Coronary artery (tissue), 2 donors: ENCODE measurements at regions not wholly inside any gene's neighbourhood (a gene's known extent, or its start where the extent isn't known, plus 50 kb on each side); places are given as distances from the start of the nearest gene placed in this dataset.

Source experiments
- DNase-seq: peaks from one replicate; pipeline ENCODE4 v3.0.0-alpha.2; 2017; ENCODE audit warnings: low spot score
- H3K27ac ChIP-seq, 2 donors: fragments of 200-600 bp; sonication (generic); one replicate each; pipeline ENCODE4 v1.5.1; 2016 to 2019
- H3K4me3 ChIP-seq: fragments of 200-600 bp; sonication (generic); 2 replicates; pipeline ENCODE4 v1.5.1; 2016; ENCODE audit warnings: mild to moderate bottlenecking, moderate library complexity
- CTCF ChIP-seq: fragments of 200-600 bp; sonication (generic); IDR thresholded peaks from one replicate; pipeline ENCODE4 v1.5.1; 2019; ENCODE audit warnings: antibody characterized with exemption

GRCh38 chr11:30724274-30724673 is 138.1 kb upstream of the MPPED2 start:
- Histone ChIP-seq H3K4me3 (no peak overlapping the region), H3K27ac (no peak overlapping the region)
- no peak for TF ChIP-seq CTCF
- DNase-seq, result no peak

- DNase-seq, result no peak
- no peak for TF ChIP-seq CTCF
- Histone ChIP-seq H3K4me3 (no peak overlapping the region), H3K27ac (no peak overlapping the region)
These were observed 133.2 kb upstream of the MPPED2 start for GRCh38 chr11:30719371-30719770.

GRCh38 chr11:30717641-30718040 is 131.5 kb upstream of the MPPED2 start:
- Histone ChIP-seq H3K4me3 (no peak overlapping the region), H3K27ac (no peak overlapping the region)
- no peak for TF ChIP-seq CTCF
- no peak for DNase-seq

GRCh38 chr11:30717009-30717408 is 130.9 kb upstream of the MPPED2 start:
- DNase-seq, result no peak
- Histone ChIP-seq H3K4me3 (no peak overlapping the region), H3K27ac (no peak overlapping the region)
- TF ChIP-seq CTCF, result no peak

- H3K27ac ChIP-seq, result no peak overlapping the region
These were observed 126.6 kb upstream of the MPPED2 start for GRCh38 chr11:30712749-30713148.

GRCh38 chr11:30710221-30710620 is 124.1 kb upstream of the MPPED2 start:
- TF ChIP-seq CTCF, result no peak
- Histone ChIP-seq H3K4me3 (peak overlapping the region; percentile 11), H3K27ac (no peak overlapping the region)
- DNase-seq, result no peak

More at GRCh38 chr11:30712749-30713148, 126.6 kb upstream of the MPPED2 start:
- no peak overlapping the region for H3K4me3 ChIP-seq
- no peak for DNase-seq
- no peak for TF ChIP-seq CTCF

GRCh38 chr11:30707110-30707509 is 121.0 kb upstream of the MPPED2 start:
- H3K4me3 ChIP-seq, result no peak overlapping the region
- no peak for TF ChIP-seq CTCF
- no peak for DNase-seq
- H3K27ac ChIP-seq, result no peak overlapping the region
